HL-60 (cell line): ENCODE measurements at regions not wholly inside any gene's neighbourhood (a gene's known extent, or its start where the extent isn't known, plus 50 kb on each side); places are given as distances from the start of the nearest gene placed in this dataset.

ENCODE experiments used
- CTCF ChIP-seq: IDR thresholded peaks from one replicate; pipeline ENCODE4 v1.5.1; 2011; ENCODE audit warnings: low read length, control low read depth, inconsistent platforms; ENCODE audit not compliant: insufficient read depth
- POLR2AphosphoS5 ChIP-seq: IDR thresholded peaks from 2 replicates; pipeline ENCODE4 v1.6.1; 2012; ENCODE audit warnings: low read depth
- REST ChIP-seq: IDR thresholded peaks from 2 replicates; pipeline ENCODE4 v1.6.1; 2012; ENCODE audit warnings: low read depth; ENCODE audit not compliant: insufficient replicate concordance

- TF ChIP-seq CTCF (no peak), POLR2AphosphoS5 (no peak), REST (no peak)
Observed at GRCh38 chr9:75728391-75728790, 162.1 kb upstream of the PCSK5 start.
